GM12873 (cell line): ENCODE measurements at regions not wholly inside any gene's neighbourhood (a gene's known extent, or its start where the extent isn't known, plus 50 kb on each side); places are given as distances from the start of the nearest gene placed in this dataset.

Experiments used
- TF ChIP-seq, protein P1 (sequence below): IDR thresholded peaks from 2 replicates; pipeline ENCODE4 v1.5.1; 2012; ENCODE audit warnings: low read depth, mild to moderate bottlenecking, moderate library complexity, low read length, control low read depth; ENCODE audit not compliant: insufficient read depth; ENCODE audit errors: missing control alignments

DNA sequence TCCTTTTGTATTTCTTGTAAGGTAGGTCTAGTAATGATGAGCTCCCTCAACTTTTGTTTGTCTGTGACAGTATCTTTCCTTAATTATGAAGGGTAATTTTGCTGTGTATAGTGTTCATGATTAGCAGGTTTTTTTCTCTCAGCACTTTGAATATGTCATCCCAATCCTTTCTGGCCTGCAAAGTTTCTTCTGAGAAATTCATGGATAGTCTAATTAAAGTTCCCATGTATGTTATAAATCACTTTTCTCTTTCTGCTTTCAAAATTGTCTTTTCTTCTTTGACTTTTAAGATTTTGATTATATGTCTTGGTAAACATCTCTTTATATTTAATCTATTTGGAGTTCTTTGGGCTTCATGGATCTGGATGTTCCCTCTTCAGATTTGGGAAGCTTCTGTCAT, 54.3 kb upstream of the ZKSCAN2 start:
- TF ChIP-seq, protein P1, sequence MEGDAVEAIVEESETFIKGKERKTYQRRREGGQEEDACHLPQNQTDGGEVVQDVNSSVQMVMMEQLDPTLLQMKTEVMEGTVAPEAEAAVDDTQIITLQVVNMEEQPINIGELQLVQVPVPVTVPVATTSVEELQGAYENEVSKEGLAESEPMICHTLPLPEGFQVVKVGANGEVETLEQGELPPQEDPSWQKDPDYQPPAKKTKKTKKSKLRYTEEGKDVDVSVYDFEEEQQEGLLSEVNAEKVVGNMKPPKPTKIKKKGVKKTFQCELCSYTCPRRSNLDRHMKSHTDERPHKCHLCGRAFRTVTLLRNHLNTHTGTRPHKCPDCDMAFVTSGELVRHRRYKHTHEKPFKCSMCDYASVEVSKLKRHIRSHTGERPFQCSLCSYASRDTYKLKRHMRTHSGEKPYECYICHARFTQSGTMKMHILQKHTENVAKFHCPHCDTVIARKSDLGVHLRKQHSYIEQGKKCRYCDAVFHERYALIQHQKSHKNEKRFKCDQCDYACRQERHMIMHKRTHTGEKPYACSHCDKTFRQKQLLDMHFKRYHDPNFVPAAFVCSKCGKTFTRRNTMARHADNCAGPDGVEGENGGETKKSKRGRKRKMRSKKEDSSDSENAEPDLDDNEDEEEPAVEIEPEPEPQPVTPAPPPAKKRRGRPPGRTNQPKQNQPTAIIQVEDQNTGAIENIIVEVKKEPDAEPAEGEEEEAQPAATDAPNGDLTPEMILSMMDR = no peak

DNA sequence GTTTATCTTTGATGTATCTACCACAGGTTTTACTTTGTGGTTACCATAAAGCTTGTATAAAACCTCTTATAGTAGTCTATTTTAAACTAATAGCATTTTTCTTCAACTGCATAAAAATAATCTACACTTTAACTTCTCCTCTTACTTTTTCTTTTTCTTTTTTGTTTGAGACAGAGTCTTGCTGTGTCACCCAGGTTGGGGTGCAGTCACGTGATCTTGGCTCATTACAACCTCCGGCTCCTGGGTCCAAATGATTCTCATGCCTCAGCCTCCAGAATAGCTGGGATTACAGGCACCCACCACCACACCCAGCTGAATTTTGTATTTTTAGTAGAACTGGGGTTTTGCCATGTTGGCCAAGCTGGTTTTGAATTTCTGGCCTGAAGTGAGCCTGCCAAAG, 53.4 kb upstream of the ZKSCAN2 start:
- TF ChIP-seq, protein P1 = no peak
